ENCODE measurements at regions not wholly inside any gene's neighbourhood (a gene's known extent, or its start where the extent isn't known, plus 50 kb on each side); places are given as distances from the start of the nearest gene placed in this dataset.

DNA sequence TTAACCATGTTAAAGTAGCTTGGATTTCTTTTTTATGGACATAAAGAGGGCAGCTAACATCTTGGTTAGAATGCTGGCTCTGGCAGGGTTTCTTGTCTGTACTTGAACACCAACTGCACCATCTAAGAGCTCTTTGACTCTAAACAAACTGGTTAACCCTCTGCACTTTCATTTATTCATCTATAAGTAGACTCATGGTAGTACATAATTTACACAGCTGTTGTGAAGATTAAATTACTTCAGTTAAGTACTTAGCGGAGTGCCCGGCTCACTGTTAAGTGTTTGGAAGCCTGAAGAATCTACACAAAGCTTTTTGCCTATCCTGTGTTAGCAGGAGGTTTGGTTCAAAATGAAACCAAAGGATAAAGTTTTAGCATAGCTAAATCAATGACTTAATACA is 846.2 kb upstream of the API5 start:
- no peaks in the 10 kb centered on the region for H3K4me1 ChIP-seq
- no peaks in the 10 kb centered on the region for H3K9me3 ChIP-seq
- H3K27me3 ChIP-seq, result no peaks in the 10 kb centered on the region
- DNase-seq, result no peak
- H3K27ac ChIP-seq, result no peak overlapping the region
- TF ChIP-seq, protein P1, sequence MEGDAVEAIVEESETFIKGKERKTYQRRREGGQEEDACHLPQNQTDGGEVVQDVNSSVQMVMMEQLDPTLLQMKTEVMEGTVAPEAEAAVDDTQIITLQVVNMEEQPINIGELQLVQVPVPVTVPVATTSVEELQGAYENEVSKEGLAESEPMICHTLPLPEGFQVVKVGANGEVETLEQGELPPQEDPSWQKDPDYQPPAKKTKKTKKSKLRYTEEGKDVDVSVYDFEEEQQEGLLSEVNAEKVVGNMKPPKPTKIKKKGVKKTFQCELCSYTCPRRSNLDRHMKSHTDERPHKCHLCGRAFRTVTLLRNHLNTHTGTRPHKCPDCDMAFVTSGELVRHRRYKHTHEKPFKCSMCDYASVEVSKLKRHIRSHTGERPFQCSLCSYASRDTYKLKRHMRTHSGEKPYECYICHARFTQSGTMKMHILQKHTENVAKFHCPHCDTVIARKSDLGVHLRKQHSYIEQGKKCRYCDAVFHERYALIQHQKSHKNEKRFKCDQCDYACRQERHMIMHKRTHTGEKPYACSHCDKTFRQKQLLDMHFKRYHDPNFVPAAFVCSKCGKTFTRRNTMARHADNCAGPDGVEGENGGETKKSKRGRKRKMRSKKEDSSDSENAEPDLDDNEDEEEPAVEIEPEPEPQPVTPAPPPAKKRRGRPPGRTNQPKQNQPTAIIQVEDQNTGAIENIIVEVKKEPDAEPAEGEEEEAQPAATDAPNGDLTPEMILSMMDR (IDR thresholded peaks at IDR 0.05), result no peak
- no peak for TF ChIP-seq POLR2A (IDR thresholded peaks at IDR 0.05)
- H3K4me3 ChIP-seq, result no peak overlapping the region
- H3K36me3 ChIP-seq, result no peaks in the 10 kb centered on the region

DNA sequence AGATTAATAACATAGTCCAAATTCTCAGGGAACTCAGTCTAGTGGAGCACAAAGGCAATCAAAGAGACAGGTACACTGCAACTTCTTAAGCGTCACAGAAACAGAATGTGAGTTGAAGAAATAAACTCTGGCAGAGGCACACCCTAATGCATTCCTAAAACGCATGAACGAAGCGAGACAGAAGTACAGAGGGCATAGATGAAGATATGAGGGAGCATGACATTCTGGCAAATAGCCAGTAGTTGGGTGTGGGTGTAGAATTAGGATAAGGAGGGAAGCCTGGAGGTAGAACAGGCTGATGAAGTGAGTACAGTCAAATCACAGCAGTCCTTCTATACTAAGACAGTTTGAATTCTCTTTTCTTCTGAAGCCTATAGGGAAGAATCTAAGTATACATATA is 838.7 kb upstream of the API5 start:
- Histone ChIP-seq H3K27me3 (no peaks in the 10 kb centered on the region), H3K4me1 (no peaks in the 10 kb centered on the region), H3K9me3 (no peaks in the 10 kb centered on the region), H3K4me3 (no peak overlapping the region), H3K36me3 (no peaks in the 10 kb centered on the region), H3K27ac (no peak overlapping the region)
- DNase-seq, result no peak
- no peak for TF ChIP-seq POLR2A (IDR thresholded peaks at IDR 0.05)
- TF ChIP-seq, protein P1 (IDR thresholded peaks at IDR 0.05), result no peak

DNA sequence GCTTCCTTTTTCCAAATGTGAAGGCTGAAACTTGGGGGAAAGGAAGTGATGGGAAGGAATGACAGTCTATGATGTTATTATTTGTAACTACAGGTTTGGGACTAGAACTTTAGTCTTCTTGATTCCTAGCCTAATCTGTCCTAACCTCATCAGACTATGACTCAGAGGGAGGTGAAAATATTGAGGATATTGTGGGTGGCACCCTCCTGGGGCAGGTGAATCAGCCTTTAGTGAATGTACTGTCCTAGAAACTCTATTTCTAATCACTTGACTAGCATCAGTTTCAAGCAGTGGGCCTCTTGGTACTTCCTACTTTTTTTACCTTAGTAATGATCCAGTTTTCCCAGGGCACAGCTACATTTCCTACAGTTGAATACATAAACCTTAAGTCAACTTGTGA is 829.0 kb upstream of the API5 start:
- Histone ChIP-seq H3K36me3 (no peaks in the 10 kb centered on the region), H3K4me3 (no peak overlapping the region), H3K27ac (no peak overlapping the region), H3K4me1 (no peaks in the 10 kb centered on the region), H3K27me3 (no peaks in the 10 kb centered on the region), H3K9me3 (no peaks in the 10 kb centered on the region)
- no peak for TF ChIP-seq POLR2A (IDR thresholded peaks at IDR 0.05)
- no peak for DNase-seq

DNA sequence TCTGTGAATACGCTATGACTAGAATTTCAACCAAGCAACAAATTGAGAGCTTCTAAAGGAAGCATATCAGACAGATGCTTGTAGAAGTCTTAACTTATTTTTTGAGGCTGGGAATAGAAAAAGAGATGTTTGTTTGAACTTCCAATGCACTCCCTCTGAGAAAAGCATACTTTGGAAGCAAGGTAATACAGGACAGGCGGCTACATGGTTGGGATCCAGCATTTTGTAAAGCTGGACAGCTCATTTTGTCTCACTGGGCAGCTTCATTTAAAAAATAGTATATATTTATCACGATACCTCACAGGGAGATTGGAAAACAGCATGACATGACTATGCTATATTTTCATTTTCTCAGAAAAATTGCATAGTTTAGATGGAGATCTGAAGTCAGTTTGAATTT is 821.3 kb upstream of the API5 start:
- no peak for TF ChIP-seq POLR2A (IDR thresholded peaks at IDR 0.05)
- TF ChIP-seq, protein P1 (IDR thresholded peaks at IDR 0.05), result no peak
- DNase-seq, result no peak
- no peaks in the 10 kb centered on the region for H3K4me1 ChIP-seq

DNA sequence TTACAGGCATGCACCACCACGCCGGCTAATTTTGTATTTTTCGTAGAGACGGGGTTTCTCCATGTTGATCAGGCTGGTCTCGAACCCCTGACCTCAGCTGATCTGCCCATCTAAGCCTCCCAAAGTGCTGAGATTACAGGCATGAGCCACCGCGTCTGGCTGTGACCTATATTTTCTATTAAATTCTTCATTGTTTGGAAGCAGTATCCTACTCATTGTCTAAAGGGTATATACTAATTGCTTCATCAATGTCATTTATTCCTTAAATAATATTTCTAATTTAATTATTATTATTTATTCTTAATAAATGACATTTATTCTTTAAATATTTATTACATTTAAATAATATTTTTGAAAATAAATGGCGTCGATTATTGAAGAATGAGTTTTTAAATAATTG is 817.3 kb upstream of the API5 start:
- H3K27ac ChIP-seq, result no peak overlapping the region
- H3K9me3 ChIP-seq, result no peaks in the 10 kb centered on the region
- no peak for DNase-seq
- H3K4me1 ChIP-seq, result no peaks in the 10 kb centered on the region
- H3K4me3 ChIP-seq, result no peak overlapping the region
- no peaks in the 10 kb centered on the region for H3K27me3 ChIP-seq
- TF ChIP-seq, protein P1 (IDR thresholded peaks at IDR 0.05), result no peak
- TF ChIP-seq POLR2A (IDR thresholded peaks at IDR 0.05), result no peak
- H3K36me3 ChIP-seq, result no peaks in the 10 kb centered on the region

More for the DNA sequence above, 821.3 kb upstream of the API5 start:
- H3K4me3 ChIP-seq, result no peak overlapping the region
- no peaks in the 10 kb centered on the region for H3K27me3 ChIP-seq
- H3K36me3 ChIP-seq, result no peaks in the 10 kb centered on the region
- H3K9me3 ChIP-seq, result no peaks in the 10 kb centered on the region
- H3K27ac ChIP-seq, result no peak overlapping the region

DNA sequence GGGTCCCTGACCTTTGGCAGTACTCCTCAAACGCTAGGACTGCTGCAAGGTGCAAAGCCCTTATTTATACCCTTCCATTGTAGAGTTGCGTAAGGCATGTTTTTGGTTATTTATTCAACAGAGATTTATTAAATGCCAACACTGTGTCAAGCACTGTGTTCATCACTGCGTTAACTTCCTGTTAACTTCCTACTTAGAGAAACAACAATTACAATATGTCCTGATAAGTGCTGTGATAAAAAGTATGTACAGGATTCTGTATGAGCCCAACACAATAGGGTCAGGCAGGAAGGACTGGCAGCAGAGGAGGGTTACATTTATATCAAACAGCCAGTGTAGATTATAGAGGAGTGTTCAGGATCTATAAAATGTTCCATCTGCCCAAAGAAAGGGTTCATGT is 812.8 kb upstream of the API5 start:
- DNase-seq, result no peak
- TF ChIP-seq, protein P1 (IDR thresholded peaks at IDR 0.05), result no peak
- TF ChIP-seq POLR2A (IDR thresholded peaks at IDR 0.05), result no peak
- H3K9me3 ChIP-seq, result no peaks in the 10 kb centered on the region
- no peak overlapping the region for H3K4me3 ChIP-seq
- H3K4me1 ChIP-seq, result no peaks in the 10 kb centered on the region
- no peaks in the 10 kb centered on the region for H3K36me3 ChIP-seq
- H3K27me3 ChIP-seq, result no peaks in the 10 kb centered on the region
- no peak overlapping the region for H3K27ac ChIP-seq

Measured in Peyer's patch (tissue), 4 donors.